IPS DF 4.7 (cell line): ENCODE measurements at regions not wholly inside any gene's neighbourhood (a gene's known extent, or its start where the extent isn't known, plus 50 kb on each side); places are given as distances from the start of the nearest gene placed in this dataset.
"Not testable (repeated sequence)": the region's sequence is repeated elsewhere in the genome, so short reads cannot be mapped to it uniquely, and the experiment has no call there.

ENCODE experiments used
- DNase-seq: peaks from one replicate; pipeline ENCODE4 v3.0.0-alpha.2; 2013; ENCODE audit warnings: low spot score; ENCODE audit errors: extremely low read depth

- DNase-seq, result no peak
Observed at GRCh38 chr6:21771626-21772320, 178.2 kb downstream of the SOX4 start.

- DNase-seq, result no peak
Observed at GRCh38 chr6:21772477-21772876, 178.9 kb downstream of the SOX4 start.

GRCh38 chr6:21772884-21773575 is 179.5 kb downstream of the SOX4 start:
- no peak for DNase-seq

GRCh38 chr6:21773576-21773968 is 180.0 kb downstream of the SOX4 start:
- DNase-seq, result no peak

- no peak for DNase-seq
Observed at GRCh38 chr6:21777846-21778245, 184.3 kb downstream of the SOX4 start.

GRCh38 chr6:21780141-21780540 is 186.6 kb downstream of the SOX4 start:
- DNase-seq, result no peak

GRCh38 chr6:21780679-21781078 is 187.1 kb downstream of the SOX4 start:
- no peak for DNase-seq

GRCh38 chr6:21781128-21781527 is 187.6 kb downstream of the SOX4 start:
- DNase-seq, result no peak

GRCh38 chr6:21785164-21785563 is 191.6 kb downstream of the SOX4 start:
- DNase-seq, result no peak

GRCh38 chr6:21791056-21791455 is 197.5 kb downstream of the SOX4 start:
- no peak for DNase-seq

GRCh38 chr6:21791581-21791980 is 198.0 kb downstream of the SOX4 start:
- DNase-seq, result no peak

- DNase-seq, result no peak
Observed at GRCh38 chr6:21792177-21792576, 198.6 kb downstream of the SOX4 start.

- not testable (repeated sequence) for DNase-seq
Observed at GRCh38 chr6:21796979-21797378, 203.4 kb downstream of the SOX4 start.

GRCh38 chr6:21798468-21798867 is 204.9 kb downstream of the SOX4 start:
- DNase-seq, result no peak

- no peak for DNase-seq
Observed at GRCh38 chr6:21800330-21800729, 206.8 kb downstream of the SOX4 start.

GRCh38 chr6:21800948-21801438 is 207.4 kb downstream of the SOX4 start:
- DNase-seq, result no peak

GRCh38 chr6:21801446-21802174 is 208.1 kb downstream of the SOX4 start:
- DNase-seq, result no peak

- no peak for DNase-seq
Observed at GRCh38 chr6:21802175-21802822, 208.7 kb downstream of the SOX4 start.

GRCh38 chr6:21804941-21805610 is 211.5 kb downstream of the SOX4 start:
- no peak for DNase-seq

- DNase-seq, result no peak
Observed at GRCh38 chr6:21807299-21808044, 213.9 kb downstream of the SOX4 start.
